Natural killer cell (primary cell): ENCODE measurements at regions not wholly inside any gene's neighbourhood (a gene's known extent, or its start where the extent isn't known, plus 50 kb on each side); places are given as distances from the start of the nearest gene placed in this dataset.

ENCODE experiments used
- ATAC-seq, 3 donors: fragments of 150-1000 bp in 2 of 3; fragments of 200-7000 bp in 1 of 3; cut with Tn5 transposase; 1 replicate in 1 of 3; 2 replicates in 2 of 3; pipeline ENCODE4 v1.10.0; 2021; ENCODE audit warnings: mild to moderate bottlenecking in 2 of 3, moderate library complexity in 2 of 3
- DNase-seq, 2 donors: peaks; one replicate each; pipeline versions ENCODE4 v3.0.0 to v3.0.0-alpha.2; 2013 to 2021; ENCODE audit warnings: mixed read lengths in 1 of 2
- H3K27ac ChIP-seq: one replicate; pipeline ENCODE4 v1.5.1; 2013; ENCODE audit warnings: mild to moderate bottlenecking, low read length
- H3K27me3 ChIP-seq: one replicate; pipeline ENCODE4 v1.6.1; 2013; ENCODE audit warnings: low read length; ENCODE audit not compliant: control insufficient read depth, insufficient read depth
- H3K36me3 ChIP-seq: one replicate; pipeline ENCODE4 v1.6.1; 2013; ENCODE audit warnings: low read length; ENCODE audit not compliant: control insufficient read depth, insufficient read depth
- H3K4me1 ChIP-seq: one replicate; pipeline ENCODE4 v1.6.1; 2013; ENCODE audit warnings: low read length; ENCODE audit not compliant: control insufficient read depth, insufficient read depth
- H3K4me3 ChIP-seq: one replicate; pipeline ENCODE4 v1.5.1; 2013; ENCODE audit warnings: low read length
- H3K9me3 ChIP-seq: one replicate; pipeline ENCODE4 v1.6.1; 2013; ENCODE audit warnings: low read length; ENCODE audit not compliant: control insufficient read depth, insufficient read depth
- H3K27ac Mint-ChIP-seq, 2 donors: one replicate each; pipeline ENCODE4 v1.8.0; 2022; ENCODE audit warnings: mild to moderate bottlenecking in 2 of 2, mixed read lengths in 2 of 2, moderate library complexity in 1 of 2
- H3K27me3 Mint-ChIP-seq, 2 donors: one replicate each; pipeline ENCODE4 v1.8.0; 2022; ENCODE audit warnings: low read depth in 2 of 2, mixed read lengths in 2 of 2
- H3K36me3 Mint-ChIP-seq: one replicate; pipeline ENCODE4 v1.8.0; 2022; ENCODE audit warnings: mixed read lengths
- H3K4me1 Mint-ChIP-seq, 2 donors: one replicate each; pipeline ENCODE4 v1.8.0; 2022; ENCODE audit warnings: mixed read lengths in 2 of 2
- H3K4me3 Mint-ChIP-seq: one replicate; pipeline ENCODE4 v1.8.0; 2022; ENCODE audit warnings: mild to moderate bottlenecking, moderate library complexity, mixed read lengths
- H3K9me3 Mint-ChIP-seq, 2 donors: one replicate each; pipeline ENCODE4 v1.8.0; 2022; ENCODE audit warnings: mixed read lengths in 2 of 2
- WGBS: methylation state at CpG from one replicate; pipeline ENCODE4 v1.1.7; 2013; ENCODE audit warnings: missing lambda C conversion rate; ENCODE audit not compliant: insufficient coverage; 5-methylcytosine and 5-hydroxymethylcytosine counted together
- intact Hi-C: fragments of 100-400 bp; cut with micrococcal nuclease; formaldehyde crosslinking; loops from one replicate; pipeline ENCODE4 v1.14.2; 2022
- TF ChIP-seq, protein P1 (sequence below): fragments of 200-600 bp; IDR thresholded peaks from one replicate; pipeline ENCODE4 v1.8.0; 2022; ENCODE audit warnings: antibody characterized with exemption

DNA sequence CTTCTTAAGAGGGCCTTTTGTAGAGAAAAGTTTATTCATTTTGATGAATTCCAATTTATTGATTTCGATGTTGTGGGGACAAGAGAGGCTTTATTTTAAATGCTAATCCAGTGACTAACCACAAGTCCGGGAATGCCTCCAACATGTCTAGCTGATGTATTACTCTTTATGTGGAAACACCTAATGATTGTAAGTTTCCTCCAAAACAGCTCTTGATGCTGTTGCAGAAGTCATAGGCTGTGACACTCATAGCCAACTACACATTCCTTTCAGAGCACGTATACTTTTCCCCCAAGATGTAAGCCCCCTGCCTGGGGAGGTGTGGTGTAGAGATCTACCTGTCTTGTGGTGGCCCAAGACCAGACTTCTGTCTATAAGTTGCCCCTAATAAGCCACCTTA lies 61.3 kb upstream of the RNF24 start:
- TF ChIP-seq, protein P1, sequence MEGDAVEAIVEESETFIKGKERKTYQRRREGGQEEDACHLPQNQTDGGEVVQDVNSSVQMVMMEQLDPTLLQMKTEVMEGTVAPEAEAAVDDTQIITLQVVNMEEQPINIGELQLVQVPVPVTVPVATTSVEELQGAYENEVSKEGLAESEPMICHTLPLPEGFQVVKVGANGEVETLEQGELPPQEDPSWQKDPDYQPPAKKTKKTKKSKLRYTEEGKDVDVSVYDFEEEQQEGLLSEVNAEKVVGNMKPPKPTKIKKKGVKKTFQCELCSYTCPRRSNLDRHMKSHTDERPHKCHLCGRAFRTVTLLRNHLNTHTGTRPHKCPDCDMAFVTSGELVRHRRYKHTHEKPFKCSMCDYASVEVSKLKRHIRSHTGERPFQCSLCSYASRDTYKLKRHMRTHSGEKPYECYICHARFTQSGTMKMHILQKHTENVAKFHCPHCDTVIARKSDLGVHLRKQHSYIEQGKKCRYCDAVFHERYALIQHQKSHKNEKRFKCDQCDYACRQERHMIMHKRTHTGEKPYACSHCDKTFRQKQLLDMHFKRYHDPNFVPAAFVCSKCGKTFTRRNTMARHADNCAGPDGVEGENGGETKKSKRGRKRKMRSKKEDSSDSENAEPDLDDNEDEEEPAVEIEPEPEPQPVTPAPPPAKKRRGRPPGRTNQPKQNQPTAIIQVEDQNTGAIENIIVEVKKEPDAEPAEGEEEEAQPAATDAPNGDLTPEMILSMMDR = no peak
- intact Hi-C loops = no loop called here
- Mint-ChIP-seq H3K27me3 (peaks cover 15 to 29% of the 10 kb centered on the region in 2 donors), H3K27ac (no peak overlapping the region), H3K4me1 (no peaks in the 10 kb centered on the region), H3K36me3 (peaks cover 4% of the 10 kb centered on the region), H3K4me3 (no peak overlapping the region), H3K9me3 (no peaks in the 10 kb centered on the region)
- no peaks in the 10 kb centered on the region for H3K27me3 ChIP-seq
- no peaks in the 10 kb centered on the region for H3K9me3 ChIP-seq
- WGBS = 25% methylated on average over 2 of the region's 3 CpGs
- no peak for ATAC-seq
- H3K36me3 ChIP-seq = no peaks in the 10 kb centered on the region
- H3K27ac ChIP-seq = no peak overlapping the region
- no peaks in the 10 kb centered on the region for H3K4me1 ChIP-seq
- no peak for DNase-seq
- H3K4me3 ChIP-seq = no peak overlapping the region

DNA sequence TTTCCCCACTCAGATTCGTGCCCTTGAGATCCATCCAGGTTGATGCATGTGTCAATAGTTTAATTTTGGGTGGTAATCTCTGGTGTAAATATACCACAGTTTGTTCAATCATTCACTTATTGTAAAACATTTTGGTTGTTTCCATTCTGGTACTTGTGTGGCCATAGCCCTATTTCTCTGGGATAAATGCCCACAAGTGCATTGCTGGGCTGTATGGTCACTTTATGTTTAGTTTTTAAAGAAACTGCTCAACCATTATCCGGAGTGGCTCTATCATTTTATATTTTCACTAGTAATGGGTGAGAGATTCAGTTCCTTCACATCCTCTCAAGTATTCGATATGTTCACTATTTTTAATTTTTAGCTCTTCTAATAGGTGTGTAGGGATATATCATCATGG lies 60.7 kb upstream of the RNF24 start:
- no peaks in the 10 kb centered on the region for H3K4me1 ChIP-seq
- TF ChIP-seq, protein P1 = no peak
- ATAC-seq = no peak
- no peak overlapping the region for H3K27ac ChIP-seq
- no peaks in the 10 kb centered on the region for H3K9me3 ChIP-seq
- no peak overlapping the region for H3K4me3 Mint-ChIP-seq
- no peaks in the 10 kb centered on the region for H3K36me3 Mint-ChIP-seq
- no peak overlapping the region for H3K27ac Mint-ChIP-seq
- no peak for DNase-seq
- peaks cover 12 to 25% of the 10 kb centered on the region in 2 donors for H3K27me3 Mint-ChIP-seq
- H3K27me3 ChIP-seq = no peaks in the 10 kb centered on the region
- no peaks in the 10 kb centered on the region for H3K4me1 Mint-ChIP-seq
- WGBS = no CpG with 5 or more reads among the region's 3 CpGs
- no peak overlapping the region for H3K4me3 ChIP-seq
- no peaks in the 10 kb centered on the region for H3K9me3 Mint-ChIP-seq
- no peaks in the 10 kb centered on the region for H3K36me3 ChIP-seq
- intact Hi-C loops = no loop called here

DNA sequence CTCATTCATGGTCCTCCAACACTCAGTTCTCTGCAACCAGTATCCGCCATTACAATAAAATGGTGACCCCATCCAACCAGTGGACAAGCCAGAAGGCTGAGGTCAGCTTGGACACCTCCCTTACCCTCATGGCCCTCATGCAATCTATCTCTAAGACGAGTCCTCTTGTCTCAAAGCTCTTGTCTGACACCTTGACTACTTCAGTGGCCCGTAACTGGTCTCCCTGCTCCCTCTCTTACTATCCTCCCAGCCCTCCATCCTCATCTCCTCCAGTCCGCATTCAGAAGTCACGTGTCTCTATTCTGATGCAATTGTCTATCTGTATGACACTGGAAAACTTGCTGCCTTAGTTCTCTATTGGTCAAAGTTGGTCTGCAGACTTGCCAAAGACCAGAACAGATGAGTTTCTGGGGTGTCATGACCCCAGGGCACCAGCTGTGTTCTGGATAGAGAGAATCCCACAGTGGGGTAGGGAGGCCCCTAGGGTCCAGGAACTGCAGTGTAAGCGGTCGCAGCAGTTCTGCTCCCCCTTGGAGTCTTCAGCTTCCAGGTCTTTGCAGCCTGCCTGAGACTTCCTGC lies 59.6 kb upstream of the RNF24 start:
- Histone ChIP-seq H3K4me3 (no peak overlapping the region), H3K27me3 (no peaks in the 10 kb centered on the region), H3K27ac (no peak overlapping the region), H3K9me3 (no peaks in the 10 kb centered on the region), H3K4me1 (no peaks in the 10 kb centered on the region), H3K36me3 (no peaks in the 10 kb centered on the region)
- ATAC-seq = no peak
- intact Hi-C loops = no loop called here
- 78% methylated on average over 7 of the region's 7 CpGs for WGBS
- no peak for DNase-seq
- no peaks in the 10 kb centered on the region for H3K36me3 Mint-ChIP-seq
- H3K9me3 Mint-ChIP-seq = no peaks in the 10 kb centered on the region
- H3K27me3 Mint-ChIP-seq = peaks cover 12 to 25% of the 10 kb centered on the region in 2 donors
- TF ChIP-seq, protein P1 = no peak
- no peaks in the 10 kb centered on the region for H3K4me1 Mint-ChIP-seq
- H3K27ac Mint-ChIP-seq = no peak overlapping the region
- no peak overlapping the region for H3K4me3 Mint-ChIP-seq
